B cell (primary cell): ENCODE measurements at regions not wholly inside any gene's neighbourhood (a gene's known extent, or its start where the extent isn't known, plus 50 kb on each side); places are given as distances from the start of the nearest gene placed in this dataset.

ENCODE experiments used
- ATAC-seq: fragments of 200-7000 bp; cut with Tn5 transposase; one replicate; pipeline ENCODE4 v1.10.0; 2021; ENCODE audit warnings: low read depth, mild to moderate bottlenecking, moderate number of reproducible peaks, moderate library complexity
- CTCF ChIA-PET: fragments of 350-600 bp; sonication (Branson Sonifier 250); formaldehyde crosslinking; loops from one replicate; lab custom pipeline; 2021; ENCODE audit warnings: antibody characterized with exemption, inconsistent platforms; lab: Charles Lee
- POLR2A ChIA-PET: fragments of 350-600 bp; sonication (Branson Sonifier 250); formaldehyde crosslinking; loops from one replicate; lab custom pipeline; 2021; ENCODE audit warnings: antibody characterized with exemption; lab: Charles Lee
- DNase-seq: peaks from one replicate; pipeline ENCODE4 v3.0.0; 2013
- H2AFZ ChIP-seq: 2 replicates; pipeline ENCODE4 v1.6.1; 2012; ENCODE audit warnings: mild to moderate bottlenecking, low read depth, low read length; ENCODE audit not compliant: insufficient read depth, poor library complexity, severe bottlenecking
- H3K27ac ChIP-seq, 2 donors: 1 replicate in 1 of 2; 2 replicates in 1 of 2; pipeline ENCODE4 v1.5.1; 2012 to 2013; ENCODE audit warnings: low read length in 2 of 2, mild to moderate bottlenecking in 2 of 2, moderate library complexity in 1 of 2
- H3K27me3 ChIP-seq, 4 experiments: fragments of 200-600 bp in 1 of 4; sonication (generic) in 1 of 4; replicated peaks in 1 of 4; 1 replicate in 2 of 4; 2 replicates in 2 of 4; pipeline versions ENCODE4 v1.6.1 to v1.7.0; 2013 to 2016; ENCODE audit warnings: low read length in 3 of 4, mild to moderate bottlenecking in 2 of 4, mixed read lengths in 1 of 4, moderate library complexity in 1 of 4; ENCODE audit not compliant: insufficient read depth in 4 of 4, control insufficient read depth in 3 of 4; ENCODE audit errors: control extremely low read depth in 1 of 4
- H3K36me3 ChIP-seq, 2 experiments: replicated peaks in 1 of 2; 1 replicate in 1 of 2; 2 replicates in 1 of 2; pipeline versions ENCODE4 v1.6.1 to v1.7.1; 2013; ENCODE audit warnings: low read length in 1 of 2; ENCODE audit not compliant: insufficient read depth in 2 of 2, control insufficient read depth in 1 of 2; ENCODE audit errors: control extremely low read depth in 1 of 2, extremely low read depth in 1 of 2
- H3K4me1 ChIP-seq, 2 donors: fragments of 200-600 bp in 1 of 2; sonication (generic) in 1 of 2; 1 replicate in 1 of 2; 2 replicates in 1 of 2; pipeline versions ENCODE4 v1.5.1 to v1.6.1; 2013 to 2017; ENCODE audit warnings: low read length in 2 of 2; ENCODE audit not compliant: control insufficient read depth in 2 of 2, insufficient read depth in 2 of 2
- H3K4me2 ChIP-seq: replicated peaks from 2 replicates; pipeline ENCODE3; 2012; ENCODE audit warnings: mild to moderate bottlenecking, low read depth, low read length; ENCODE audit not compliant: poor library complexity, severe bottlenecking
- H3K4me3 ChIP-seq, 5 experiments: fragments of 200-600 bp in 1 of 5; sonication (generic) in 1 of 5; 1 replicate in 3 of 5; 2 replicates in 2 of 5; pipeline versions ENCODE4 v1.5.1 to v1.7.0; 2011 to 2016; ENCODE audit warnings: low read length in 4 of 5, mild to moderate bottlenecking in 4 of 5, low read depth in 2 of 5, control low read depth in 1 of 5, moderate library complexity in 1 of 5; ENCODE audit not compliant: insufficient read depth in 1 of 5; ENCODE audit errors: control extremely low read depth in 1 of 5, extremely low read depth in 1 of 5
- H3K79me2 ChIP-seq: fragments of 200-600 bp; sonication (generic); one replicate; pipeline ENCODE4 v1.6.0; 2016; ENCODE audit warnings: low read length; ENCODE audit not compliant: control insufficient read depth, insufficient read depth
- H3K9ac ChIP-seq: fragments of 200-600 bp; sonication (generic); 2 replicates; pipeline ENCODE4 v1.6.1; 2017; ENCODE audit warnings: mild to moderate bottlenecking, low read length, moderate library complexity
- H3K9me3 ChIP-seq, 3 donors: one replicate each; pipeline versions ENCODE4 v1.6.1 to v1.7.1; 2013; ENCODE audit warnings: low read length in 2 of 3; ENCODE audit not compliant: control insufficient read depth in 2 of 3, insufficient read depth in 1 of 3; ENCODE audit errors: control extremely low read depth in 1 of 3
- H4K20me1 ChIP-seq: 2 replicates; pipeline ENCODE4 v1.6.0; 2012; ENCODE audit warnings: mild to moderate bottlenecking, low read length; ENCODE audit not compliant: insufficient read depth, control insufficient read depth, poor library complexity, severe bottlenecking
- H3K27ac Mint-ChIP-seq: one replicate; pipeline ENCODE4 v1.8.0; 2021; ENCODE audit warnings: mixed read lengths
- H3K27me3 Mint-ChIP-seq: one replicate; pipeline ENCODE4 v1.8.0; 2021; ENCODE audit warnings: mixed read lengths
- H3K4me1 Mint-ChIP-seq: one replicate; pipeline ENCODE4 v1.8.0; 2021; ENCODE audit warnings: mixed read lengths
- H3K4me3 Mint-ChIP-seq: one replicate; pipeline ENCODE4 v1.8.0; 2021; ENCODE audit warnings: mixed read lengths
- H3K9me3 Mint-ChIP-seq: one replicate; pipeline ENCODE4 v1.8.0; 2022; ENCODE audit warnings: mixed read lengths; ENCODE audit not compliant: insufficient read depth
- CTCF ChIP-seq: fragments of 200-600 bp; IDR thresholded peaks from one replicate; pipeline ENCODE4 v1.8.0; 2022; ENCODE audit warnings: antibody characterized with exemption, mild to moderate bottlenecking
- EZH2 ChIP-seq: IDR thresholded peaks from 2 replicates; pipeline ENCODE4 v1.6.1; 2012; ENCODE audit warnings: borderline replicate concordance, low read depth, mild to moderate bottlenecking, moderate library complexity, low read length; ENCODE audit not compliant: insufficient read depth, poor library complexity, severe bottlenecking
- WGBS: methylation state at CpG from one replicate; pipeline ENCODE4 v1.1.5; 2013; ENCODE audit warnings: missing lambda C conversion rate; ENCODE audit not compliant: insufficient coverage; 5-methylcytosine and 5-hydroxymethylcytosine counted together
- intact Hi-C: fragments of 100-400 bp; cut with micrococcal nuclease; formaldehyde crosslinking; loops from one replicate; pipeline ENCODE4 v1.10.0; 2022

- H3K9ac ChIP-seq, result no peak overlapping the region
- no peak overlapping the region for H2AFZ ChIP-seq
- ChIA-PET POLR2A (no interaction called here), CTCF (interaction anchor here (1.4 kb wide), 1 partner anchor 16 kb away, joined by 5 read pairs; no protein-coding TSS in a partner anchor)
- Mint-ChIP-seq H3K4me1 (no peaks in the 10 kb centered on the region), H3K9me3 (no peaks in the 10 kb centered on the region), H3K27me3 (no peaks in the 10 kb centered on the region), H3K27ac (no peak overlapping the region), H3K4me3 (no peak overlapping the region)
- 100% methylated on average over 2 of the region's 2 CpGs for WGBS
- H3K4me3 ChIP-seq, result no peak overlapping the region
- H3K9me3 ChIP-seq, result no peaks in the 10 kb centered on the region
- peaks cover 0 to 4% (median 0%) of the 10 kb centered on the region in 4 experiments for H3K27me3 ChIP-seq
- no peaks in the 10 kb centered on the region for H3K36me3 ChIP-seq
- intact Hi-C loops, result no loop called here
- DNase-seq (no peak), ATAC-seq (no peak)
- no peaks in the 10 kb centered on the region for H4K20me1 ChIP-seq
- no peaks in the 10 kb centered on the region for H3K4me1 ChIP-seq
- H3K27ac ChIP-seq, result no peak overlapping the region
- H3K4me2 ChIP-seq, result no peak overlapping the region
- no peak for TF ChIP-seq CTCF
- TF ChIP-seq EZH2, result no peak
- H3K79me2 ChIP-seq, result no peaks in the 10 kb centered on the region
These were observed 60.9 kb downstream of the IL12A start for GRCh38 chr3:160049565-160049964.

- no peak for ATAC-seq
- intact Hi-C loops, result no loop called here
- H3K4me2 ChIP-seq, result no peak overlapping the region
- 100% methylated on average over 3 of the region's 5 CpGs for WGBS
- ChIA-PET POLR2A (no interaction called here), CTCF (no interaction called here)
- no peaks in the 10 kb centered on the region for H3K27me3 Mint-ChIP-seq
- H3K9me3 ChIP-seq, result no peaks in the 10 kb centered on the region
- no peak overlapping the region for H3K27ac ChIP-seq
- no peaks in the 10 kb centered on the region for H3K9me3 Mint-ChIP-seq
- H3K4me3 ChIP-seq, result no peak overlapping the region
- no peaks in the 10 kb centered on the region for H3K79me2 ChIP-seq
- no peaks in the 10 kb centered on the region for H3K36me3 ChIP-seq
- no peaks in the 10 kb centered on the region for H3K4me1 ChIP-seq
- TF ChIP-seq EZH2, result no peak
- TF ChIP-seq CTCF, result no peak
- peaks cover 0 to 4% (median 0%) of the 10 kb centered on the region in 4 experiments for H3K27me3 ChIP-seq
- no peak overlapping the region for H3K4me3 Mint-ChIP-seq
- no peak for DNase-seq
- no peak overlapping the region for H3K9ac ChIP-seq
- no peak overlapping the region for H3K27ac Mint-ChIP-seq
- no peaks in the 10 kb centered on the region for H3K4me1 Mint-ChIP-seq
- no peak overlapping the region for H2AFZ ChIP-seq
- no peaks in the 10 kb centered on the region for H4K20me1 ChIP-seq
These were observed 61.4 kb downstream of the IL12A start for GRCh38 chr3:160049988-160050387.
